Left ventricle myocardium inferior (tissue), 1 donor: ENCODE measurements at regions not wholly inside any gene's neighbourhood (a gene's known extent, or its start where the extent isn't known, plus 50 kb on each side); places are given as distances from the start of the nearest gene placed in this dataset.

Source experiments
- DNase-seq: peaks from one replicate; pipeline ENCODE4 v3.0.0-alpha.2; 2020
- H3K27ac ChIP-seq: fragments of 200-600 bp; replicated peaks from 2 replicates; pipeline ENCODE4 v1.8.0; 2021
- H3K27me3 ChIP-seq: fragments of 200-600 bp; 2 replicates; pipeline ENCODE4 v1.8.0; 2021; ENCODE audit warnings: low read depth
- H3K36me3 ChIP-seq: fragments of 200-600 bp; 2 replicates; pipeline ENCODE4 v1.8.0; 2021
- H3K4me1 ChIP-seq: fragments of 200-600 bp; 2 replicates; pipeline ENCODE4 v1.8.0; 2021
- H3K4me3 ChIP-seq: fragments of 200-600 bp; 2 replicates; pipeline ENCODE4 v1.8.0; 2021; ENCODE audit warnings: mild to moderate bottlenecking, moderate library complexity
- H3K9me3 ChIP-seq: fragments of 200-600 bp; replicated peaks from 2 replicates; pipeline ENCODE4 v1.8.0; 2021
- intact Hi-C: fragments of 100-400 bp; cut with micrococcal nuclease; formaldehyde crosslinking; loops from one replicate; pipeline ENCODE4 v1.11.0; 2022
- TF ChIP-seq, protein P1 (sequence below): fragments of 200-600 bp; IDR thresholded peaks from 2 replicates; pipeline ENCODE4 v1.8.0; 2021; ENCODE audit warnings: antibody characterized with exemption, mild to moderate bottlenecking, borderline replicate concordance
- donor health status: DM: no; HTN: yes; CAD: no; lungs with severe emphysema.

- Histone ChIP-seq H3K9me3 (peaks cover 11% of the 10 kb centered on the region), H3K4me3 (no peak overlapping the region), H3K27ac (no peak overlapping the region), H3K36me3 (no peaks in the 10 kb centered on the region), H3K27me3 (no peaks in the 10 kb centered on the region), H3K4me1 (no peaks in the 10 kb centered on the region)
- DNase-seq = no peak
- TF ChIP-seq, protein P1, sequence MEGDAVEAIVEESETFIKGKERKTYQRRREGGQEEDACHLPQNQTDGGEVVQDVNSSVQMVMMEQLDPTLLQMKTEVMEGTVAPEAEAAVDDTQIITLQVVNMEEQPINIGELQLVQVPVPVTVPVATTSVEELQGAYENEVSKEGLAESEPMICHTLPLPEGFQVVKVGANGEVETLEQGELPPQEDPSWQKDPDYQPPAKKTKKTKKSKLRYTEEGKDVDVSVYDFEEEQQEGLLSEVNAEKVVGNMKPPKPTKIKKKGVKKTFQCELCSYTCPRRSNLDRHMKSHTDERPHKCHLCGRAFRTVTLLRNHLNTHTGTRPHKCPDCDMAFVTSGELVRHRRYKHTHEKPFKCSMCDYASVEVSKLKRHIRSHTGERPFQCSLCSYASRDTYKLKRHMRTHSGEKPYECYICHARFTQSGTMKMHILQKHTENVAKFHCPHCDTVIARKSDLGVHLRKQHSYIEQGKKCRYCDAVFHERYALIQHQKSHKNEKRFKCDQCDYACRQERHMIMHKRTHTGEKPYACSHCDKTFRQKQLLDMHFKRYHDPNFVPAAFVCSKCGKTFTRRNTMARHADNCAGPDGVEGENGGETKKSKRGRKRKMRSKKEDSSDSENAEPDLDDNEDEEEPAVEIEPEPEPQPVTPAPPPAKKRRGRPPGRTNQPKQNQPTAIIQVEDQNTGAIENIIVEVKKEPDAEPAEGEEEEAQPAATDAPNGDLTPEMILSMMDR = no peak
- intact Hi-C loops = no loop called here
These were observed 264.8 kb upstream of the RND3 start for GRCh38 chr2:150752229-150752628.

GRCh38 chr2:150750720-150751119, 263.3 kb upstream of the RND3 start:
- no peaks in the 10 kb centered on the region for H3K36me3 ChIP-seq
- no peak overlapping the region for H3K27ac ChIP-seq
- TF ChIP-seq, protein P1 = no peak
- no peak overlapping the region for H3K4me3 ChIP-seq
- peaks cover 11% of the 10 kb centered on the region for H3K9me3 ChIP-seq
- intact Hi-C loops = no loop called here
- H3K4me1 ChIP-seq = no peaks in the 10 kb centered on the region
- no peaks in the 10 kb centered on the region for H3K27me3 ChIP-seq
- DNase-seq = no peak

- H3K4me3 ChIP-seq = no peak overlapping the region
- no peaks in the 10 kb centered on the region for H3K36me3 ChIP-seq
- H3K27me3 ChIP-seq = no peaks in the 10 kb centered on the region
- intact Hi-C loops = no loop called here
- TF ChIP-seq, protein P1 = no peak
- no peak for DNase-seq
- no peaks in the 10 kb centered on the region for H3K4me1 ChIP-seq
- H3K27ac ChIP-seq = no peak overlapping the region
- H3K9me3 ChIP-seq = no peaks in the 10 kb centered on the region
These were observed 254.6 kb upstream of the RND3 start for GRCh38 chr2:150742094-150742493.

DNA sequence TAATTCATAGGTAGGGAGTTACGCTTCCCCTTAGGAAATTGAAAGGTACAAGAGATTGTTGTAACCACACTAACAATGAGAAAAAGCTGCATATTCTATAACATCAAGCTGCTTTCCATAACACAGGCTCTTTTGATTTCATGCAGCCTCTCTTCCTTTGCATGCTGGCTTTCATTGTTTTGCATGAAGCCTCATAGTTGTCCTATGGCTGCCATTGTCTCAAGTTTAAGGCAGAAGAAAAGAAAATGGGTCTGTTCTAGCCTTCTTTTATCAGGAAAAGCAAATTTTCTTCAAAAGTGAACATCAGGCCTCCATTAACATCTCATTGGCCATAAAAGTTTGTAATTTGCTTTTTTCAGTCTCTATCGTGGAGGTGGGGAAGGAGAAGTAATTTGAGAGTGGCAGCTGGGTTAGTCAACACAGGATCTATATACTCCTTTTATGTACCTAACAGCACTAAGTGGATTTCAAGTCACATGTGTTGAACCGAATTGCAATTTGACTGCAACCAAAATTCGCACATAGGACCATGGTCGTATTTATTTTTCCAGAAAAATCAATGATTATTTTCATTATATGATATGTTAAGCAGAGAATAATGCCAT, 248.5 kb upstream of the RND3 start:
- H3K36me3 ChIP-seq = no peaks in the 10 kb centered on the region
- intact Hi-C loops = no loop called here
- H3K27ac ChIP-seq = no peak overlapping the region
- no peak overlapping the region for H3K4me3 ChIP-seq
- H3K27me3 ChIP-seq = no peaks in the 10 kb centered on the region
- no peaks in the 10 kb centered on the region for H3K9me3 ChIP-seq
- TF ChIP-seq, protein P1 = no peak
- no peaks in the 10 kb centered on the region for H3K4me1 ChIP-seq
- no peak for DNase-seq

DNA sequence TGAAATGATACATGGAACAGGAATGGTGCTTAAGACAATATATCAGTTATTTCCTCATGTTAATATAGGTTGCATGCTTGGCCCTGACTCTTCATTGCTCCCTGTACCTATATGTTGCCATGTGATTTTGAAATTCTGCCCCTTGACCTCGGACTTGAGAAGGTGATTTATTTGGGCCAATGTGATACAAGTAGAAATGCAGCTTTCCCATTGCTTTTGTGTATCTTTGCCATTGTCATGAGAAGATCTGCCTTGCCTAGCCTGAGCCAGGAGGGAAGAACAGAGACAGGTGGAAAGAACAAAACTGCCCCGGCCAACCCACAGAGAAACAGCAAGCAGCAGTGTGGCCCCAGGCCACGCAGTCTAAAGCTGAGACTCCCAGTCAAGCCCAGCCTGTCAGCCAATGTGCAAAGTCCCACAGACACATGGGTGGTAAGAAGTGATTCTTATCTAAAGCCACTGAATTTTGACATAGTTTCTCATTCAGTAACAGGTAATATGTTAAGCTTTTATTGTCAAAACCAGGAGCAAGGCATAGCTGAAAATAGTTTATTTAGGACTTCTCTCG, 245.7 kb upstream of the RND3 start:
- Histone ChIP-seq H3K4me3 (no peak overlapping the region), H3K27me3 (no peaks in the 10 kb centered on the region), H3K4me1 (no peaks in the 10 kb centered on the region), H3K9me3 (no peaks in the 10 kb centered on the region), H3K36me3 (no peaks in the 10 kb centered on the region), H3K27ac (no peak overlapping the region)
- DNase-seq = no peak
- intact Hi-C loops = no loop called here
- TF ChIP-seq, protein P1 = no peak
